Lower leg skin (tissue), 4 donors: ENCODE measurements at regions not wholly inside any gene's neighbourhood (a gene's known extent, or its start where the extent isn't known, plus 50 kb on each side); places are given as distances from the start of the nearest gene placed in this dataset.

Source experiments
- DNase-seq, 2 donors: peaks; one replicate each; pipeline ENCODE4 v3.0.0-alpha.2; 2019; ENCODE audit warnings: low spot score in 2 of 2
- H3K4me3 ChIP-seq: fragments of 200-600 bp; sonication (generic); 2 replicates; pipeline ENCODE4 v1.5.1; 2017; ENCODE audit warnings: mild to moderate bottlenecking, low read depth; ENCODE audit not compliant: poor library complexity, severe bottlenecking
- POLR2A ChIP-seq, 2 donors: fragments of 450-650 bp; IDR thresholded peaks; one replicate each; pipeline ENCODE4 v1.6.1; 2016 to 2017; ENCODE audit warnings: antibody characterized with exemption in 2 of 2, mild to moderate bottlenecking in 1 of 2, moderate library complexity in 1 of 2
- WGBS, 2 donors: methylation state at CpG; one replicate each; pipeline ENCODE4 v1.1.5; 2018; 5-methylcytosine and 5-hydroxymethylcytosine counted together
- intact Hi-C: fragments of 100-400 bp; cut with DNase I; formaldehyde crosslinking; loops from one replicate; pipeline ENCODE4 v1.15.0; 2023; ENCODE audit warnings: low total_unique reads
- TF ChIP-seq, protein P1 (sequence below), 3 donors: fragments of 450-650 bp; IDR thresholded peaks; one replicate each; pipeline ENCODE4 v1.5.1; 2016; ENCODE audit warnings: antibody characterized with exemption in 3 of 3, mild to moderate bottlenecking in 3 of 3, moderate library complexity in 2 of 3

GRCh38 chr2:105951384-105951694 is 206.6 kb downstream of the NCK2 start:
- 65 to 73% methylated on average over 3 of the region's 3 CpGs for WGBS, 2 donors
- TF ChIP-seq, protein P1, sequence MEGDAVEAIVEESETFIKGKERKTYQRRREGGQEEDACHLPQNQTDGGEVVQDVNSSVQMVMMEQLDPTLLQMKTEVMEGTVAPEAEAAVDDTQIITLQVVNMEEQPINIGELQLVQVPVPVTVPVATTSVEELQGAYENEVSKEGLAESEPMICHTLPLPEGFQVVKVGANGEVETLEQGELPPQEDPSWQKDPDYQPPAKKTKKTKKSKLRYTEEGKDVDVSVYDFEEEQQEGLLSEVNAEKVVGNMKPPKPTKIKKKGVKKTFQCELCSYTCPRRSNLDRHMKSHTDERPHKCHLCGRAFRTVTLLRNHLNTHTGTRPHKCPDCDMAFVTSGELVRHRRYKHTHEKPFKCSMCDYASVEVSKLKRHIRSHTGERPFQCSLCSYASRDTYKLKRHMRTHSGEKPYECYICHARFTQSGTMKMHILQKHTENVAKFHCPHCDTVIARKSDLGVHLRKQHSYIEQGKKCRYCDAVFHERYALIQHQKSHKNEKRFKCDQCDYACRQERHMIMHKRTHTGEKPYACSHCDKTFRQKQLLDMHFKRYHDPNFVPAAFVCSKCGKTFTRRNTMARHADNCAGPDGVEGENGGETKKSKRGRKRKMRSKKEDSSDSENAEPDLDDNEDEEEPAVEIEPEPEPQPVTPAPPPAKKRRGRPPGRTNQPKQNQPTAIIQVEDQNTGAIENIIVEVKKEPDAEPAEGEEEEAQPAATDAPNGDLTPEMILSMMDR (IDR thresholded peaks at IDR 0.05): no peak
- no peak for TF ChIP-seq POLR2A (IDR thresholded peaks at IDR 0.05)
- DNase-seq: no peak
- intact Hi-C loops: no loop called here
- H3K4me3 ChIP-seq: no peak overlapping the region

- intact Hi-C loops: no loop called here
These were observed 206.0 kb downstream of the NCK2 start for GRCh38 chr2:105950521-105951383.

DNA sequence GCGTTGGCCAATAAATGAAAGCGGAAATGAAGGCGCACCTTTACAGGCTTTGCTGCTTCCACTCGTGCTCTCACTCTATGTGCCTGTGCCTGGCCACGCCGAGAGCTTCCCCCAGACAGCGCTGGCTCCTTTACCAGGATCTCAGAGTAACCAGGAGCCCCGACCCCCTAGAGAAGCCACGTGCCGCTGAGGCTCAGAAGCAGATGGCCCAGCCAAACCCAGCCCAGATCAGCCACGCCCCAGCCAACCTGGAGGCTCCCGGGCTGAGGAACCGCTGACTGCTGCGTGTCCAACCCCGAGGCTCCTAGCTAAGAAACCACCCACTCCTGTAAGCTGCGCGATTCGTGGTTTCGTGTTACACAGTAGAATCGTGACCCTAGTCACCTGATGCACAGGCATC is 199.3 kb downstream of the NCK2 start:
- intact Hi-C loops: no loop called here
- no peak for DNase-seq
- no peak overlapping the region for H3K4me3 ChIP-seq
- 94 to 95% methylated on average over 20 of the region's 20 CpGs for WGBS, 2 donors
- TF ChIP-seq, protein P1 (IDR thresholded peaks at IDR 0.05): no peak
- TF ChIP-seq POLR2A (IDR thresholded peaks at IDR 0.05): no peak

More at GRCh38 chr2:105950521-105951383, 206.0 kb downstream of the NCK2 start:
- H3K4me3 ChIP-seq: no peak overlapping the region
- 77 to 86% methylated on average over 10 of the region's 10 CpGs for WGBS, 2 donors
- DNase-seq: no peak
- TF ChIP-seq POLR2A (IDR thresholded peaks at IDR 0.05): no peak
- TF ChIP-seq, protein P1 (IDR thresholded peaks at IDR 0.05): no peak
